ENCODE measurements at regions not wholly inside any gene's neighbourhood (a gene's known extent, or its start where the extent isn't known, plus 50 kb on each side); places are given as distances from the start of the nearest gene placed in this dataset.
"Not testable (repeated sequence)": the region's sequence is repeated elsewhere in the genome, so short reads cannot be mapped to it uniquely, and the experiment has no call there.

GRCh38 chr4:126495163-126495752, 1137.5 kb upstream of the INTU start:
- Mint-ChIP-seq H3K27ac (no peak overlapping the region), H3K27me3 (no peaks in the 10 kb centered on the region), H3K36me3 (ENCODE audit: low read depth) (no peaks in the 10 kb centered on the region), H3K4me1 (no peaks in the 10 kb centered on the region), H3K9me3 (peaks cover 5% of the 10 kb centered on the region), H3K4me3 (no peak overlapping the region)
- no peak for DNase-seq
- CTCF ChIA-PET = no interaction called here
- POLR2A ChIA-PET = interaction anchor here (0.6 kb wide), 1 partner anchor 1209 kb away, joined by 3 read pairs; no protein-coding TSS in a partner anchor

GRCh38 chr4:126512979-126513378, 1119.8 kb upstream of the INTU start:
- Mint-ChIP-seq H3K27me3 (no peaks in the 10 kb centered on the region), H3K27ac (no peak overlapping the region), H3K36me3 (ENCODE audit: low read depth) (no peaks in the 10 kb centered on the region), H3K4me3 (no peak overlapping the region), H3K4me1 (no peaks in the 10 kb centered on the region), H3K9me3 (no peaks in the 10 kb centered on the region)
- no peak for DNase-seq
- POLR2A ChIA-PET = no interaction called here
- CTCF ChIA-PET = no interaction called here

GRCh38 chr4:126513596-126513995, 1119.2 kb upstream of the INTU start:
- no peaks in the 10 kb centered on the region for H3K9me3 Mint-ChIP-seq
- H3K4me1 Mint-ChIP-seq = no peaks in the 10 kb centered on the region
- DNase-seq = no peak
- no peaks in the 10 kb centered on the region for H3K27me3 Mint-ChIP-seq
- ChIA-PET CTCF (no interaction called here), POLR2A (no interaction called here)
- H3K27ac Mint-ChIP-seq = no peak overlapping the region
- no peak overlapping the region for H3K4me3 Mint-ChIP-seq
- no peaks in the 10 kb centered on the region for H3K36me3 Mint-ChIP-seq (ENCODE audit: low read depth)

- Mint-ChIP-seq H3K4me1 (no peaks in the 10 kb centered on the region), H3K4me3 (no peak overlapping the region), H3K36me3 (ENCODE audit: low read depth) (no peaks in the 10 kb centered on the region), H3K27ac (no peak overlapping the region), H3K27me3 (no peaks in the 10 kb centered on the region), H3K9me3 (peaks cover 7% of the 10 kb centered on the region)
- ChIA-PET CTCF (no interaction called here), POLR2A (no interaction called here)
- DNase-seq = no peak
Measured at GRCh38 chr4:126520731-126521130, 1112.0 kb upstream of the INTU start.

- CTCF ChIA-PET = not testable (repeated sequence)
Measured at GRCh38 chr4:126525400-126525799, 1107.4 kb upstream of the INTU start.

DNA sequence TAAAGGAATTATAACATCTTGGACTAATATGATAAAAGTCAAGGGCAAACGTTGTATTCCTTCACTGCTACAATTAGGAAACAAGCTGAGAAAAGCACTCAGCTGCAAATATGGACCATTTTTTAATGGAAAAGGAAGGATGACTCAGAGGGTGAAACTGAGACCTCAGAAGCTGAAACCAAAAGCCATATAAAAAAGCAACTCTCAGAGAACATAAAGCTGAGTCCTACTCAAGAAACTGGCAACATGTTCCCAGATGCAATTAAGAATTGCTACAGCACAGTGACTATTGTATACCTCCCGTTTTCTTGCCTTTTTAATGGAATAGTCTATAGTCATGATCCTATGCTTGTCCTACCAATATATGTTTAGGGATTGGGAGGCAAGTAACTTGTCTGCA, 1106.4 kb upstream of the INTU start:
- CTCF ChIA-PET = no interaction called here

More at GRCh38 chr4:126525400-126525799, 1107.4 kb upstream of the INTU start:
- H3K27ac Mint-ChIP-seq; H3K27me3 Mint-ChIP-seq; H3K4me3 Mint-ChIP-seq; POLR2A ChIA-PET; H3K36me3 Mint-ChIP-seq (ENCODE audit: low read depth); DNase-seq; H3K4me1 Mint-ChIP-seq; H3K9me3 Mint-ChIP-seq: not testable (repeated sequence)

GRCh38 chr4:126529997-126530396, 1102.8 kb upstream of the INTU start:
- Mint-ChIP-seq H3K4me3 (no peak overlapping the region), H3K27me3 (no peaks in the 10 kb centered on the region), H3K9me3 (peaks cover 4% of the 10 kb centered on the region), H3K4me1 (no peaks in the 10 kb centered on the region), H3K27ac (no peak overlapping the region), H3K36me3 (ENCODE audit: low read depth) (no peaks in the 10 kb centered on the region)
- no peak for DNase-seq
- CTCF ChIA-PET = no interaction called here
- POLR2A ChIA-PET = no interaction called here

More for the DNA sequence above, 1106.4 kb upstream of the INTU start:
- H3K9me3 Mint-ChIP-seq = peaks cover 7% of the 10 kb centered on the region
- DNase-seq = no peak
- POLR2A ChIA-PET = no interaction called here
- no peaks in the 10 kb centered on the region for H3K4me1 Mint-ChIP-seq
- H3K27ac Mint-ChIP-seq = no peak overlapping the region
- no peaks in the 10 kb centered on the region for H3K36me3 Mint-ChIP-seq (ENCODE audit: low read depth)
- H3K4me3 Mint-ChIP-seq = no peak overlapping the region
- H3K27me3 Mint-ChIP-seq = no peaks in the 10 kb centered on the region

GRCh38 chr4:126530996-126531585, 1101.7 kb upstream of the INTU start:
- CTCF ChIA-PET = no interaction called here

DNA sequence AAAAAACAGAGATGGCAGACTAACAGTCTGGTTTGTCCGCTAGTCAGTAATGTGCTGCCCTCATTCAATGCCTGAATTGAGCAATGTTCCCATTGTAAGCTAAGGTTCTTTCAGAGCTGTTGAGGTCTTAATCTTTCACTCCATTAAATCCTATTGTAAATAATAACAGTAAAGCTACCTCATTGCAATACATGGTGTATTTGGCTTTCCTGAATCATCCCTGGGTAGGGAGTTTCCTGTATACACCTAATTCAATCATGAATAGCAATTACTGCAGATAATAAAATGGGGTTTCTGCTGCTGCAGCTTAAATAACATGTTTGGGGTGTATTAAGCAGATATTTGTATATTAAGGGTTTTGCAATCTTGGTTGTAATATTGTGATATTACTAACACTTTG, 1100.2 kb upstream of the INTU start:
- POLR2A ChIA-PET = no interaction called here
- CTCF ChIA-PET = no interaction called here
- H3K4me1 Mint-ChIP-seq = no peaks in the 10 kb centered on the region
- no peak overlapping the region for H3K27ac Mint-ChIP-seq
- H3K36me3 Mint-ChIP-seq (ENCODE audit: low read depth) = no peaks in the 10 kb centered on the region
- H3K4me3 Mint-ChIP-seq = no peak overlapping the region
- DNase-seq = no peak
- no peaks in the 10 kb centered on the region for H3K9me3 Mint-ChIP-seq
- H3K27me3 Mint-ChIP-seq = no peaks in the 10 kb centered on the region

More at GRCh38 chr4:126530996-126531585, 1101.7 kb upstream of the INTU start:
- no peak overlapping the region for H3K27ac Mint-ChIP-seq
- no peak overlapping the region for H3K4me3 Mint-ChIP-seq
- H3K9me3 Mint-ChIP-seq = no peaks in the 10 kb centered on the region
- POLR2A ChIA-PET = no interaction called here
- H3K4me1 Mint-ChIP-seq = no peaks in the 10 kb centered on the region
- DNase-seq = no peak
- no peaks in the 10 kb centered on the region for H3K27me3 Mint-ChIP-seq
- H3K36me3 Mint-ChIP-seq (ENCODE audit: low read depth) = no peaks in the 10 kb centered on the region

DNA sequence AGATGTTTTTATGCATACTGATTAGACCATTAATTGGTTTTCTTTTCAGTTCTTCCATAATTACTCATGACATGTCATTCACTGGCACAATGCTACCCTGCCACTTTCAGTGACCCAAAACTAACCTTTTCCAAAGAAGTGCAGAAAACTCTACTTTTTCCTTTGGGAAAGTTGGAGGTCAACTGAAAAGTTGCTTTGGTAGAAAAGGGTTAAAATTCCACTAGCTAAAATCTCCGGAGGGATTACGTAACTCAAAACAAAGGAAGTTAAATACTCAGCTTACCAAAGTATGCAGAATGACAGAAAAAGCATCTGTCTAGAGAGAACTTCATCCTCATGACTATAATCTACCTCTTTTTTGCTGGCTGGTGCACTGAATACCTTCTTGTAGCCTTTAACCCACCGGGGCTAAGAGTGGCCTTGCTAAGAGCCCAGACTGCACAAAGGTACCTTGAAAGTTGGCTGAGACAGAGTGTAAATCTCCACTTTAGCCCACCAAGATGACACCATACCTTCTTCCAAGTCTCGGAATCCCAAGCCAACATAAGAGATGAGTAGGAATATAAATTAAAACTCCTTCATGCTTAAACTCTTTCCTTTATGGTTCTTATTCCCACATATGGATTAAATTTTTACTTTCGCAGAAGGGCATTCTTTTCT, 1099.5 kb upstream of the INTU start:
- H3K4me1 Mint-ChIP-seq = no peaks in the 10 kb centered on the region
- DNase-seq = no peak
- no peaks in the 10 kb centered on the region for H3K9me3 Mint-ChIP-seq
- no peak overlapping the region for H3K27ac Mint-ChIP-seq
- H3K36me3 Mint-ChIP-seq (ENCODE audit: low read depth) = no peaks in the 10 kb centered on the region
- POLR2A ChIA-PET = no interaction called here
- no peaks in the 10 kb centered on the region for H3K27me3 Mint-ChIP-seq
- no peak overlapping the region for H3K4me3 Mint-ChIP-seq
- CTCF ChIA-PET = no interaction called here

- H3K9me3 Mint-ChIP-seq = no peaks in the 10 kb centered on the region
- ChIA-PET CTCF (no interaction called here), POLR2A (no interaction called here)
- DNase-seq = no peak
- H3K4me1 Mint-ChIP-seq = no peaks in the 10 kb centered on the region
- no peak overlapping the region for H3K27ac Mint-ChIP-seq
- no peak overlapping the region for H3K4me3 Mint-ChIP-seq
- no peaks in the 10 kb centered on the region for H3K36me3 Mint-ChIP-seq (ENCODE audit: low read depth)
- H3K27me3 Mint-ChIP-seq = no peaks in the 10 kb centered on the region
Measured at GRCh38 chr4:126539771-126540170, 1093.0 kb upstream of the INTU start.

DNA sequence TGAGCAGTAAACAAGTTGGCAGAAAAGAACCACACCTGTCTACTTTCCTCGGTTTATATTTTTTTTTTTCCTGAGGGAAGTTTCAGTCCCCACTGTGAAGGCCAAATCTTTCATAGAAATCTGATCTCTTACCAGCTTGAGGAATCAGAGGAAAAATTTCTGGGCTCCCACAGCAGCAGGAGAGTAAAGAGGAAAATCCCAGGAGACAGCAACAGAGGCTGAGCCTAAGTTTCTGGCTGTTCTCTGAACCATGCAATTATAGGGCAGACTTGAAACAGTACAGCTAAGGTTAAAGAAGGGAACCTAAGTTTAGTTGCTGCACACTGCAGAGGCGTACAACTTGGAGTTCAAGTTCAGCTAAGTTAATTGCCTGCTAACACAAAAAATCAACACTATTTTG, 1090.9 kb upstream of the INTU start:
- Mint-ChIP-seq H3K4me3 (no peak overlapping the region), H3K27me3 (no peaks in the 10 kb centered on the region), H3K4me1 (no peaks in the 10 kb centered on the region), H3K27ac (no peak overlapping the region), H3K36me3 (ENCODE audit: low read depth) (no peaks in the 10 kb centered on the region), H3K9me3 (no peaks in the 10 kb centered on the region)
- no peak for DNase-seq
- CTCF ChIA-PET = no interaction called here
- POLR2A ChIA-PET = no interaction called here

DNA sequence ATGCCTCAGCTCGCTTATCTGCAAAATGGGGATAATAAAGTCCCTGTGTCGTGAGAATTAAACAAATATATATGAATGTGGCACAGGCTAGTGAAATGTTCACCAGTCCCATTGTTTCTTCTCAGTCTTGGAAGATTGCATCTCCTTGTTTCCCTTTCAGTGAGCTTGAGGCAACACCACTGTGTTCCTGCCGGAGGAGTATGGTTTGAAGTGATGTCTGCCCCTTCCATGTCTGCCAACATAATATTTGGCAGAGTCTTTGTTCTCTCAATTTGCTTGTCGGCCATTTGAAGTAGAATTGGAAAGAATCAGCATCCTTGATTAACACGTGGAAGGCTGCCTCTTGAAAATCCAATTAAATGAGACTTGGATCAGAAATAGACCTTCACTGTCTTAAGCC, 1088.5 kb upstream of the INTU start:
- H3K4me1 Mint-ChIP-seq = no peaks in the 10 kb centered on the region
- H3K4me3 Mint-ChIP-seq = no peak overlapping the region
- no peaks in the 10 kb centered on the region for H3K36me3 Mint-ChIP-seq (ENCODE audit: low read depth)
- ChIA-PET CTCF (no interaction called here), POLR2A (no interaction called here)
- no peaks in the 10 kb centered on the region for H3K27me3 Mint-ChIP-seq
- no peak overlapping the region for H3K27ac Mint-ChIP-seq
- no peak for DNase-seq
- H3K9me3 Mint-ChIP-seq = no peaks in the 10 kb centered on the region

DNA sequence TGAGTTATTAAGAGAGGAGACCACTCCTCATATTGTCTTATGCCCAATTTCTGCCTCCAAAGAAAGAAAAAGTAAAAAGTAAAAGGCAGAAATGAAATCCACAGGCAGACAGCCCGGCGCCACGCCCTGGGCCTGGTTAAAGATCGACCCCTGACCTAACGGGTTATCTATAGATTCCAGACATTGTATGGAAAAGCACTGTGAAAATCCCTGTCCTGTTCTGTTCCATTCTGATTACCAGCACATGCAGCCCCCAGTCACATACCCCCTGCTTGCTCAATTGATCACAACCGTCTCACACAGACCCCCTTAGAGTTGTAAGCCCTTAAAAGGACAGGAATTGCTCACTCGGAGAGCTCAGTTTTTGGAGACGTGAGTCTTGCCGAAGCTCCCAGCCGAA, 1086.6 kb upstream of the INTU start:
- H3K27me3 Mint-ChIP-seq; H3K9me3 Mint-ChIP-seq; DNase-seq; POLR2A ChIA-PET; H3K4me1 Mint-ChIP-seq; H3K27ac Mint-ChIP-seq; CTCF ChIA-PET; H3K36me3 Mint-ChIP-seq (ENCODE audit: low read depth); H3K4me3 Mint-ChIP-seq: not testable (repeated sequence)

Data from activated CD4-positive, alpha-beta memory T cell treated with anti-CD3 and anti-CD28 coated beads, Interleukin-2, amount 10 ng/mL, durations not matched to agents 7 days and 5 days (primary cell).